Nucleus accumbens (tissue), 56 donors: ENCODE measurements at regions not wholly inside any gene's neighbourhood (a gene's known extent, or its start where the extent isn't known, plus 50 kb on each side); places are given as distances from the start of the nearest gene placed in this dataset.
"Not testable (repeated sequence)": the region's sequence is repeated elsewhere in the genome, so short reads cannot be mapped to it uniquely, and the experiment has no call there.

ENCODE experiments used
- DNase-seq, 56 donors: peaks; one replicate each; lab custom pipeline; 2025; lab: John Stamatoyannopoulos, UW

DNA sequence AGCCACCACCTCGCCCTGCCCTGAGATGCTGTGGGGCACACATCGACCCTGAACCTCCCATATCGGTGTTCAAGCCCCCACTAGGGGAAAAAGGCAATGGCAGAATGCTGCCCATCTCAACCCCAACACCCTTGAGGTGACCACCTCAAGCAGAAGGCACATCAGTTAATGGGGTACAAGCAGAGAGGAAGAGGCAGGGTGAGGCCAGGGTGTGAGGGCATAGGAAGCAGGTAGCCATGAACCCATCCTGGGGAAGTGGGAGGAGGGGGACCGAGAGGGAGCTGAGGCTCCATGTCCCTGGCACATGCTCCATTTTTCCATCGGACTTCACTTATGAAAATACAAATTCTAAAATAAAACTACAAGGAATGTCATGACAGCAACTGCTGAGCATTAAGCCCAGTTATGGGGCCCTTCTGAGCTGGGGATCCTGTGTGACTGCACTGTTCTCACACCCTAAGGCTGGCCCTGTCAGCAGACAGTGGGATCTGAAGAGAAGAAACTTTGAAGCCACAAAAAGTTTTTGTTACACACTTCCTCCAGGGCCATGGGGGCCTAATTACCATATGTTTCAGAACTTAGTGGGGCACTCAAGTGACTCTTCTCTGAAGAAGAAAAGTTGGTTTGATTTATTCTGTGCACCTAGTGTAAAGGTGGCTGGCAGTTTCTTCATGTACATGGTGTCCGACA lies 68.2 kb upstream of the FAM241A start:
- no peak for DNase-seq

DNA sequence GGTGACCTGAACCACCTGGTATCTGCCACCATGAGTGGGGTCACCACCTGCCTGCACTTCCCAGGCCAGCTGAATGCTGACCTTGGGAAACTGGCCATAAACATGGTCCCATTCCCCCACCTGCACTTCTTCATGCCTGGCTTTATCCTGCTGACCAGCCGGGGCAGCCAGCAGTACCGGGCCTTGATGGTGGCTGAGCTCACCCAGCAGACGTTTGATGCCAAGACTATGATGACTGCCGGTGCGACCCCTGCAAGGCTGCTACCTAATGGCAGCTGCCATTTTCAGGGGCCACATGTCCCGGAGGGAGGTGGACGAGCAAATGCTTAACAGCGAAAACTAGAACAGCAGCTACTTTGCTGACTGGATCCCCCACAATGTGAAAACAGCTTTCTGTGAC lies 67.5 kb upstream of the FAM241A start:
- DNase-seq = no peak

DNA sequence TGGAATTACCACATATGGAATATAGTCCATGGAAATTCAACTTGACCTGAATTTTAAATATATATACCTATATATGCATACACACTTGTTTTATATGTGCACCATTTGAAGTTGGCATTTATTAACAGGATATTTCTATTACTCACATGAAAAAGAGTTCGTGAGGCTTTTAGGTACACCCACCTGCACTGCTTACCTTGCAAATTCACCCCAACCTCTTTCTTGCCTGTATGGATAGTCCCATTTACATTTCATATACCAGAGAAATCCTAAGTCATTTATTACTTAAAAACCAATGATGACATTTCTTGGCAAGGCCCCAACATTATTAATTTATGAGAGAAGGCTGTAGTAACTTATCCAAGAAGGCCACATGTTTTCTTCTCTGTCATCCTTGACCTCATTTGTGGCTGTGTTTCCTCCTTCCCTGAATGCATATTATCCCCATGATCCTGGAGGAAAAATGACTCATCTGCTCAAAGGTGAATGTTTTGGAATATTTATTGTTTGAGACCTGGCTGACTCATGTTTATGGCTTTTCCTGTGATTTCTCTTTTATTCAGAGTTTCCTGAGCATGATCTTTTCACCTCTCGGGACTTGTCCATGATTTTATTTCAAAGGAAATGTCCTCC lies 62.2 kb upstream of the FAM241A start:
- DNase-seq = no peak

DNA sequence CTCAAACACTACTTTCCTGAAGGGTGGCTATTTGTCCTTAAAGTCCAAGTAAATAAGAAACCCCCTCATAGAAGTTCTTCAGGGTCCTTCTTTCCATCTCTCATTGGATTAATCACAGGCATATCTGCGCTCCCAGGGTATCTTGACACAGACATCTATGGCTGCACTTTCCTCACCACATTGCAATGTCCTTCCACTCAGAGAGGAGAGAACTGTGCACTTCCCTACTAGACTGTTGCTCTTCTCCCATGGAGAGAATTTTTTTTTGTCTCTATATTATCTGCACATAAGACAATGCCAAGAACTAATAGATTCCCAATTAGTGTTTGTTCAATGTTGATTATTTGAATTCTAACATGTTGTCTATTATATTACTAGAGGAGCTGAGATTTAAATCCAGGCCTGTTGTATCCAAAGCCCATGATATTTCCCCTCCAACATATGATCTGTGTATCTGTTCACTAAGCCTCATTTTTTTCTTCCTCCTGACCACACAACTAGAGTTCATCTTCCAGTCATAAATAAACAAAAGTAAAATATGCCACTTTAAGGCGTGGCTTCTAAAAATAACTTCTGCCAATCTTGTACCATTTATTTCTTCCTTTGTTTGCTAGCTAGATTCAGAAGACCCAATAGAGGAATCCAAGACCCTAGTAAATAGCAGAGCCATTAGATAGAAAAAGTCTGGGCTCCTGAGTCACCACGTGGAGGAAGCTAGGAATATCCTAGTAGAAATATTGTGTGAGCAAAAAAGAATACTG lies 61.5 kb upstream of the FAM241A start:
- DNase-seq = no peak

DNA sequence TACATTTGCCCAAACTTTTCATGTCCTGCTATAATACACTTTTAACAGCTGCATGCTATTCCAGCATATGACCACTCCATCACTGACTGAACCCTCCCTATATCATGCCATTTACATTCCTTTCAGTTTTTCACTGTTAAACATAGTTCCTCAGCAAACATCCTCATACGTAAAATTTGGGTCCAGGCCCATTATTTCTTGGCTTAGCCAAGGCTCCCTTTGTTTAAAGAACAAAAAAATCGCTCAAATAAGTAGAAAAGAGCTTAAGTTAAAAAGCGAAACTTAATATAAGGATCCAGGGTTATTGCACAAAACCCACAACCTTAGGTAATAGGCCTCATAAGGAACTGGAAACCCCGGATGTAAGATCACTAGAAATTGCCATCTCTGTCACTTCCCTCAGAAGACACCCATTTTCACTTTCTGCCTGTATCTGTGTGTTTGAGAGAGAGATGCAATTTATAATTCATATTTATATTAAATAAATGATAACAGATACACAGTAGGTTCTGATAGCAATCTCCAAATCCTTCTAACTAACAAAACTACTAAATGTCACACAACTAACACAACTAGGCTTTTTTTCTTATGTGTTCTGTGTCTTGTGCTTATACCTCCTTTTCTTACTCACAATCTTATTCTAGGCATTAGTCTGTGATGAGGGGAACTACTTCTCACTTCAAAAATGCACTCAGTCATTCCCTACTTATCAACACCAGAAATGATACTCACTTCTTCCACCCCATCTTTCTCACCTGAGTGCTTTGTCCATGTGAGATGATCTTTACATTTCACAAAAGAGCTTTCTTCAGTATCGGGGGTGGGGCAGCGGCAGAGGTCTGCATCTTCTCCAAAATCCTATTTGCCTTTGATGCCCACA lies 59.9 kb upstream of the FAM241A start:
- DNase-seq = no peak

DNA sequence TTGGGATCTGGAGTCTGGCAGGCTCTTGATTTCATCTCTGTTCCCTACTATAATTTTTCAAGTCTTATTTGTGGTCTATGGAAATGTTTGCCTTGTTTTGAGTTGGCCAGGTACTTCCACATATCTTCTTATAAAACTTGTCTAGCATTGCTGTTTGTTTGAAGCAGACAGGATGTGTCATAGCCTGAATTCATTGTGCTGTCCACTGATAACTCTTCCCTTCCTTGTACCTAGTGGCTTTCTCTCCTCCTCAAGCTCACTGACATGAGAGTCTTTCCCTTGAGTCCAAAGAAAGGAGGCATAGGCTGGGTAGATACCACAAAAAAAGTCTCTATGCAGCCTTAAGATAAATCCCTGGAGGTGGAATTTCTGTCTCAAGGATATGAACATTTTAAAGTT lies 59.2 kb upstream of the FAM241A start:
- DNase-seq = no peak

DNA sequence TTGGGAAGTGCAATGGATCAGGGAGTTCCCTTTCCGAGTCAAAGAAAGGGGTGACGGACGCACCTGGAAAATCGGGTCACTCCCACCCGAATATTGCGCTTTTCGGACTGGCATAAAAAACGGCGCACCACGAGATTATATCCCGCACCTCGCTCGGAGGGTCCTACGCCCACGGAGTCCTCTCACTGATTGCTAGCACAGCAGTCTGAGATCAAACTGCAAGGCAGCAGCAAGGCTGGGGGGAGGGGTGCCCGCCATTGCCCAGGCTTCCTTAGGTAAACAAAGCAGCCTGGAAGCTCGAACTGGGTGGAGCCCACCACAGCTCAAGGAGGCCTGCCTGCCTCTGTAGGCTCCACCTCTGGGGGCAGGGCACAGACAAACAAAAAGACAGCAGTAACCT lies 58.6 kb upstream of the FAM241A start:
- not testable (repeated sequence) for DNase-seq

DNA sequence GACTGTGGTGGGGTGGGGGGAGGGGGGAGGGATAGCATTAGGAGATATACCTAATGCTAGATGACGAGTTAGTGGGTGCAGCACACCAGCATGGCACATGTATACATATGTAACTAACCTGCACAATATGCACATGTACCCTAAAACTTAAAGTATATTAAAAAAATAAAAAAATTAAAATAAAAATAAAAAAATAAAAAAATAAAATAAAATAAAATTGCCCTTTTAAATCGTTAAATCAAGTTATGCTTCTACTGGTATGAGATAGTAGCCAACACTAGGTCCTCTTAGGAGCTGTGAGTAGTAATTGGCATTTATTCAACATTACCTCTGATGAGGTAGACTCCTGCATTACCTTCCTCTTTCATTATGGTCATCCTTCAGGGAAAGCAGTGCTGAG lies 52.9 kb upstream of the FAM241A start:
- DNase-seq = not testable (repeated sequence)

DNA sequence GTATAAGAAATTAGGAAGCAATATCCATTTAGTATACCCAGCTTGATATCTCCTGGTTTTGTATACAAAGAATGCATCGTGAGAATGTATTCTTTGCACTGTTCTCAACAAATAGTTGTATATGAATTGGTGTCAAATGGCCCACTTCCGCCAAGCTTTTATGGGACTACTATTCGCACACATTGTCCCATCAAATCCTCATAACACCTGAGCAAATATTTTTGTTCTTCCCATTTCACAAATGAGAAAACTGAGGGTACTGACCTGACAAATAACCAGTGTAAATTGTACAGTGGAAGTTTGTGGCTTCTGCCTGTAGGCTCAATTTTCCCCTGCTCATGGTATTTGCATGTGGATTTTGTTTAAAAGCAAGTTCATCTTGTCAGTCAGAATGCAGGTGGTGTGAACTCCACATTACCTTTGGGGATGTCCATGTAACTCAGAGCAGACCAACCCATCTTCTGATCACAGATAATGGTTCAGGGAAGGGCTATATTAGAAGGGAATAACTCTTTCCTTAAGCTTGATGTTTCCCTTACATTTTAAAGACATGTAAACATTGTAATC lies 51.5 kb upstream of the FAM241A start:
- DNase-seq = no peak

DNA sequence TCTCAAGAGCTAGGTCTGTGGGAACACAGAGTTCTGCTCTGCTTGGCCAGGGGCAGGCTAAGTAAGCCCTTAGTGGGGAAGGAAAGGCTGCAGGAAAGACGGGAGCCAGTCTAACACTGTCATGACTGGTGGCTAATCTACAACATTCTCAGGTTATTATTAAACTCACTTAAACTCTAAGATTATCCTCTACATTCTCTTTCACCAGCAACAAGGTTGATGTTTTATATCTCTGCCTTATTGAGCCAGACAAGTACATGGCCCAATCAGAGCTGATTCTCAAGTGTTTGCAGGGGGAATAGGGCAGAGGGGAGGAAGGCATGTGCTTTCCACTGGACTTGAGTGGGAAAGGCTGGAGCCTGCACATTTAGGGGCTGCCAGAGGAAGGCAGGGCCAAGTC lies 50.9 kb upstream of the FAM241A start:
- no peak for DNase-seq
